ENCODE measurements at regions not wholly inside any gene's neighbourhood (a gene's known extent, or its start where the extent isn't known, plus 50 kb on each side); places are given as distances from the start of the nearest gene placed in this dataset.

DNA sequence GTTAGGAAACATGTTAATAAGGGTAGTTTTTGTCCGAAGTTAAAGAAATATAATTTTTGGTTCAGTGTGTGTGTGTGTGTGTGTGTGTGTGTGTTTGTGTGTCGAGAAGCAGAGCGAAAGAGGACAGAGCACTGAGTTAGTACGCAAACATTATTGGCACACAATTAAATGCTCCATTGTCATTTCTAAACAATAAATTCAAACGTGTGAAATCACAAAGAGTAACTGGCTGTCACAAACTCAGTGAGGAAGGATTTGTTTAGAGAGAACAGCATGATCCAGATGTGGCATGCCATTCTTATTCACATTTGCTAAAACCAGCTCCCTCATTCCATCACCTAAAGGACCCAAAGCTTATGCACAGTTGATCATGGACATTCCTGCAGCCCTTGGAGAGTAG is 970.8 kb downstream of the DTWD2 start:
- TF ChIP-seq, protein P1, sequence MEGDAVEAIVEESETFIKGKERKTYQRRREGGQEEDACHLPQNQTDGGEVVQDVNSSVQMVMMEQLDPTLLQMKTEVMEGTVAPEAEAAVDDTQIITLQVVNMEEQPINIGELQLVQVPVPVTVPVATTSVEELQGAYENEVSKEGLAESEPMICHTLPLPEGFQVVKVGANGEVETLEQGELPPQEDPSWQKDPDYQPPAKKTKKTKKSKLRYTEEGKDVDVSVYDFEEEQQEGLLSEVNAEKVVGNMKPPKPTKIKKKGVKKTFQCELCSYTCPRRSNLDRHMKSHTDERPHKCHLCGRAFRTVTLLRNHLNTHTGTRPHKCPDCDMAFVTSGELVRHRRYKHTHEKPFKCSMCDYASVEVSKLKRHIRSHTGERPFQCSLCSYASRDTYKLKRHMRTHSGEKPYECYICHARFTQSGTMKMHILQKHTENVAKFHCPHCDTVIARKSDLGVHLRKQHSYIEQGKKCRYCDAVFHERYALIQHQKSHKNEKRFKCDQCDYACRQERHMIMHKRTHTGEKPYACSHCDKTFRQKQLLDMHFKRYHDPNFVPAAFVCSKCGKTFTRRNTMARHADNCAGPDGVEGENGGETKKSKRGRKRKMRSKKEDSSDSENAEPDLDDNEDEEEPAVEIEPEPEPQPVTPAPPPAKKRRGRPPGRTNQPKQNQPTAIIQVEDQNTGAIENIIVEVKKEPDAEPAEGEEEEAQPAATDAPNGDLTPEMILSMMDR (conservative IDR thresholded peaks at IDR 0.05; ENCODE audit: low read length): no peak
- TF ChIP-seq EZH2phosphoT487 (IDR thresholded peaks at IDR 0.05; ENCODE audit: borderline replicate concordance, low read depth, low read length): no peak
- intact Hi-C loops (cut with micrococcal nuclease; ENCODE audit: unreplicated experiment): no loop called here
- ChIA-PET POLR2A (no interaction called here), CTCF (ENCODE audit: unreplicated experiment) (no interaction called here)
- no peak for DNase-seq (ENCODE audit: low spot score)
- Histone ChIP-seq H3K36me3 (ENCODE audit: insufficient read depth, low read length) (no peaks in the 10 kb centered on the region), H4K20me1 (ENCODE audit: insufficient read depth, low read length) (no peaks in the 10 kb centered on the region), H3K79me2 (ENCODE audit: insufficient read depth, low read depth, low read length) (no peaks in the 10 kb centered on the region), H2AFZ (ENCODE audit: low read length) (no peak overlapping the region), H3K9me2 (ENCODE audit: insufficient read depth, low read length) (no peaks in the 10 kb centered on the region), H3K4me3 (ENCODE audit: low read depth, low read length, poor library complexity, severe bottlenecking) (no peak overlapping the region), H3K4me1 (ENCODE audit: insufficient read depth, low read length, poor library complexity, severe bottlenecking) (no peaks in the 10 kb centered on the region), H3K4me2 (ENCODE audit: low read length) (no peak overlapping the region), H3K9me3 (ENCODE audit: low read length) (no peaks in the 10 kb centered on the region), H3K27ac (ENCODE audit: low read depth, low read length, poor library complexity, severe bottlenecking) (no peak overlapping the region)
- BruUV-seq (replicated peaks): no TSS peak

DNA sequence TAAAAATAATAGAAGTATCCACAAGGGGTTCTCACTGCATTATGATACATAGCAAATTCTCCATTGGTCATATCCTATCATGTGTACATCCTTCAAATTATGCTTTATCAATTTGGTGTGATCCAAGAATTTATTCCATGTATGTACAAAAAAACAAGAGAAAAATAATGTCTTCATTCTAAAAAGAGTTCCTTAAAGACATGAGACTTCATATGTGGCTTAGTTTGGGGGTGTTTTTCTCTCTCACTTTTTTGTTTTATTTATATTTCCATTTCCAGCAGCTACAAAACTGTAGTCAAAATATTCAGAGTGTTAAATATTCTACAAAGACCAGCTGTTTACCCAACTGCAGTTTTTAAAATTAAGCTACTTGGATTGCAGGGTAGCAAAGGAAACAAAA is 972.0 kb downstream of the DTWD2 start:
- Histone ChIP-seq H2AFZ (ENCODE audit: low read length) (no peak overlapping the region), H3K4me2 (ENCODE audit: low read length) (no peak overlapping the region), H3K9me2 (ENCODE audit: insufficient read depth, low read length) (no peaks in the 10 kb centered on the region), H3K9me3 (ENCODE audit: low read length) (no peaks in the 10 kb centered on the region), H3K36me3 (ENCODE audit: insufficient read depth, low read length) (no peaks in the 10 kb centered on the region), H3K4me1 (ENCODE audit: insufficient read depth, low read length, poor library complexity, severe bottlenecking) (no peaks in the 10 kb centered on the region), H3K27ac (ENCODE audit: low read depth, low read length, poor library complexity, severe bottlenecking) (no peak overlapping the region), H4K20me1 (ENCODE audit: insufficient read depth, low read length) (no peaks in the 10 kb centered on the region), H3K79me2 (ENCODE audit: insufficient read depth, low read depth, low read length) (no peaks in the 10 kb centered on the region), H3K4me3 (ENCODE audit: low read depth, low read length, poor library complexity, severe bottlenecking) (no peak overlapping the region)
- BruUV-seq (replicated peaks): no TSS peak
- DNase-seq (ENCODE audit: low spot score): no peak
- POLR2A ChIA-PET: no interaction called here
- no peak for TF ChIP-seq EZH2phosphoT487 (IDR thresholded peaks at IDR 0.05; ENCODE audit: borderline replicate concordance, low read depth, low read length)
- TF ChIP-seq, protein P1 (conservative IDR thresholded peaks at IDR 0.05; ENCODE audit: low read length): no peak
- CTCF ChIA-PET (ENCODE audit: unreplicated experiment): no interaction called here
- intact Hi-C loops (cut with micrococcal nuclease; ENCODE audit: unreplicated experiment): no loop called here

DNA sequence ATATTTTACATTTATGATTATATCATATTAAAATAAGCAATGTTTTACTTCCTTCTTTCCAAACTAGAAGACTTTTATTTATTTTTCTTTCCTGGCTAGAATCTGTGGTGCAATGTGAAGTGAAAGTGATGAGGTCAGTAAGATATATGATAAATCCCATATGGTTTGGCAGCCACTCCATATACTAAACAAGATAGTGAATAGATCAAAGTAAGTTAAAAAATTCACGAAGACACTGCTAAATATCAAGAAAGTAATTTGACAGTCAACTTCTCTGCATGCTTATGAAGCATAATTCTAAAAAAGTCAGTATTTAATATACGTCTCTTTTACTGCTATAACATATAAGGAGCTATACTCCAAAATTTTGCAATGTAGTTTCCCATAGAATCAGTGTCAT is 972.8 kb downstream of the DTWD2 start:
- no peak overlapping the region for H3K27ac ChIP-seq (ENCODE audit: low read depth, low read length, poor library complexity, severe bottlenecking)
- H2AFZ ChIP-seq (ENCODE audit: low read length): no peak overlapping the region
- no peaks in the 10 kb centered on the region for H3K4me1 ChIP-seq (ENCODE audit: insufficient read depth, low read length, poor library complexity, severe bottlenecking)
- intact Hi-C loops (cut with micrococcal nuclease; ENCODE audit: unreplicated experiment): no loop called here
- no peaks in the 10 kb centered on the region for H3K9me3 ChIP-seq (ENCODE audit: low read length)
- BruUV-seq (replicated peaks): no TSS peak
- ChIA-PET POLR2A (no interaction called here), CTCF (ENCODE audit: unreplicated experiment) (no interaction called here)
- no peak for DNase-seq (ENCODE audit: low spot score)
- no peaks in the 10 kb centered on the region for H3K9me2 ChIP-seq (ENCODE audit: insufficient read depth, low read length)
- H3K36me3 ChIP-seq (ENCODE audit: insufficient read depth, low read length): no peaks in the 10 kb centered on the region
- no peak for TF ChIP-seq EZH2phosphoT487 (IDR thresholded peaks at IDR 0.05; ENCODE audit: borderline replicate concordance, low read depth, low read length)
- TF ChIP-seq, protein P1 (conservative IDR thresholded peaks at IDR 0.05; ENCODE audit: low read length): no peak
- H3K4me3 ChIP-seq (ENCODE audit: low read depth, low read length, poor library complexity, severe bottlenecking): no peak overlapping the region
- H3K79me2 ChIP-seq (ENCODE audit: insufficient read depth, low read depth, low read length): no peaks in the 10 kb centered on the region
- no peak overlapping the region for H3K4me2 ChIP-seq (ENCODE audit: low read length)
- H4K20me1 ChIP-seq (ENCODE audit: insufficient read depth, low read length): no peaks in the 10 kb centered on the region
